Dermis blood vessel endothelial cell (primary cell): ENCODE measurements at regions not wholly inside any gene's neighbourhood (a gene's known extent, or its start where the extent isn't known, plus 50 kb on each side); places are given as distances from the start of the nearest gene placed in this dataset.

Experiments
- DNase-seq: peaks from one replicate; pipeline ENCODE4 v3.0.0; 2010

DNA sequence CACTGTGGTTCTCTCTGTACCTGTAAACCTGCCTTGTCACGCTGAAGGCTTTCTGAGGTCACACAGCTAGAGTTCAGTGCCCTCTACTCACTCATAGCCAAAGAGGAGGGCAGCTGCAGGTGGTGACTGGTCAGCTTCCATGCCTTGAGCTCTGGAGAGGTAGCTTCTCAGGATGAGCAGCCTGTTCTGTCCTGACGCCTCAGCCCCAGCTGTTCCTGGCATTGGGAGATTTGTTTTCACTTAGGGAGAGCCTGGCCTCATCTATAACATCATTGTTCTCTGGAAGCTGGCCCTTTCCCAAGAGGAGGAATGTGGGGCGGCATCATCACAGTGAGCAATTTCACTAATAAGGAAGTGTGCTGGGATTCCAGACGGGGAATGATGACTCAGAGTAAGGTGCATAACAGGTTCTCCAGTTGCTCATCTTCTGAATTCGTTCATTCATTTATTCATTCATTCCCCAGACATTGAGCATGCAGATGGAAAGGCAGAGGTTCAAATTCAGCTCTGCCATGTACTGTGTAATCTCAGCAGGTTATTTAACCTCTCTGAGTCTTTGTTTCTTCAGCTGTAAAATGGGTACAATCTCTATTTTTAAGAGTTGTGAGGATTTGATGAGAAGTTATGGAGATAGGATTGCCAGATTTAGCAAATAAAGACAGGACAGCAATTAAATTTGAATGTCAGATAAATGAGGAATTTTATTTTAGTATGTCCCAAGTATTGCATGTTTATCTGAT, 255.8 kb upstream of the CRY1 start:
- peak; percentile 72 for DNase-seq

DNA sequence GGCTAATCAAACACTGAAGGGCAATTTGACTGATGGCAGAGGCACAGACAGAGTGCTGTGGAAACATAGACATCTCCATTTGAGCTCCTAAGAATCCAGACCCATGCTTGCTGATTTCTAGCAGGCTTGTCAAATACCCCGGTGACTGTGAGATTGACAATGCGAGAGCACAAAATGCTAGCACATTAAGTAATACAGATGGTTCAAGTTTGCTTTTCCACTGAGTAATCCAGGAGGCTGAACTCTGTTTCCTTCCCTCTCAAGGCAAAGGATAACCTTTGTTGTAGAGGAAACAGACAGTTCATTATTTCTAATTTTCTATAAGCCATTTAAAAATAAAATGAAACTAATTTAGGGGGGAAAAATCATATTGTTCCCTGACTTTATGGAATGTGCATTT, 256.5 kb upstream of the CRY1 start:
- peak; percentile 23 for DNase-seq

DNA sequence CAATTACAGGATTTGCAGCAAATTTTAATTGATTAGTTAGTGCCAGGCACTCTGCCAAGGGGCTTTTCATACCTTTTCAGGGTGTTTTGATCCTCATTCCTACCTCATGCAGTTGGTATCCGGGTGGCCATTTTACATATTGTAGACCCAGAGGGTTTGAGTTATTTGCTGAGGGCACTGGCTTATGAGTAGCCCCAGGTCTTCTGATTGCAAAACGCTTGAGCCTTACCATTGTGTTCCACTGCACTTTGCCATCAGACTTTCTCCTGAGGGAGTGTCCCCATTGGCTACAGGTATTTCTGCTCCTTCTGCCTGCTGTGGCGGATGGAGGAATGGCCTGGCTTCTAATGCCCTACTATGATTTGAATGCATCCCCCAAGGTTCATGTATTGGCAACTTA, 257.8 kb upstream of the CRY1 start:
- no peak for DNase-seq

DNA sequence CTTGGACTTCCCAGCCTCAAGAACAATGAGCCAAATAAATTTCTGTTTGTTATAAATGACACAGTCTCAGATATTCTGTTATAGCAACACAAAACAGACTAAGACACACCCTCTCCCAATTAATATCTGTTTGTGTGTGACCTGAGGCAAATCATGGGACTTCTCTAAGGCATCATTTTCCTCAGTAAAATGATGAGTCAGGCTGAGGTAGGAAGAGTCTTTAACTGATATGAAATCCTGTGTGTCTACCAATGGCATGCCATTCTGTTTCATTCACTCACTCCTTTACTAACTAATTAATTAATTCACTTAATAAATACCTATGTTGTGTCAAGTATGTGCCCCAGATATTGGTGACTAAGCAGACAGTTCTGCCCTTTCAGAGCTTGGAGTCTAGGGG, 258.4 kb upstream of the CRY1 start:
- no peak for DNase-seq

- DNase-seq, result no peak
Observed at GRCh38 chr12:107352347-107353081, 259.2 kb upstream of the CRY1 start.

- no peak for DNase-seq
Observed at GRCh38 chr12:107353312-107353711, 260.0 kb upstream of the CRY1 start.

DNA sequence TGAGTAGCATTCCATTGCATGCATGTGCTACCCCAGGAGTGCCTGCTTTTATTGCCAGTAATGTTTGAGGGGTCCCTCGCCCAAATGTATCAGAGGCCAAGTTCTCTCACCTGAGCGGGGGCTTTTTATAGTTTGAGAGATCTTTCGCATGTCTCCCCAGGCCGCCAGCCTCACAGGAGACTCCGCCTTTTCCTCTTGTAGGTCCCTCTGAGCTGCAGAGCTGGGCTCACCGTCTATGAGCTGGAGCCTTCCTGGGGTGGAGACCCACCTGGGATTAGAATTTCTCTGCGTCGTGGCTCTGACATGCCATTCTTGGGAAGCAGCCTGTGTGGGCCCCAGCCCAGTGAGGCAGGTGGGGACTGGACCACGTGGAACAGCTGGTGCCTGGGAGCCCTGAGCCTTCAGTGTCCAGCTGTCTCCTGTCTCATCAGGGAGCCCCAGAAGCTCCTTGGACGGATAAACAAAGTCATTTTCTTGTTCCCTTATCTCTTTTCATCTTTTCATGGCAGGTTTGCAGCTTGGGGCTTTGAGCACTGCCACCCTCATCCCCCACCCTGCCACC, 261.7 kb upstream of the CRY1 start:
- DNase-seq, result no peak

DNA sequence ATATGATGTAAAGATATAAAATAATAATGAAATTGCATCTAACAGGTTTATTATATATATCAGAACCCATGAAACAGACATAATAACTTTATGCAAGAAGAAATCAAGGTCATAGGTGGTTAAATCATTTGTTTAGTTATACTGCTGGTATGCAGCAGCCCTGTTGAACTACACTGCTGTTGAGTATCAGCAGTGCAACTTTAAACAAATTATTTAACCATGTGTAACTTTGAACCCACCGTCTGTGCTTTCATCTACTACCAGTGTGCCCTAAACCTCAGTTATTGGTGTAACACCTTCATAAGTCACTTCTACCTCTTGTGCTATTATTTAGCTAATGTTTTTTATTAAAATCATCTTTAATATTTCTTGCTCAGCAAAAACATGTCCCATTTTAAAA, 262.3 kb upstream of the CRY1 start:
- no peak for DNase-seq

DNA sequence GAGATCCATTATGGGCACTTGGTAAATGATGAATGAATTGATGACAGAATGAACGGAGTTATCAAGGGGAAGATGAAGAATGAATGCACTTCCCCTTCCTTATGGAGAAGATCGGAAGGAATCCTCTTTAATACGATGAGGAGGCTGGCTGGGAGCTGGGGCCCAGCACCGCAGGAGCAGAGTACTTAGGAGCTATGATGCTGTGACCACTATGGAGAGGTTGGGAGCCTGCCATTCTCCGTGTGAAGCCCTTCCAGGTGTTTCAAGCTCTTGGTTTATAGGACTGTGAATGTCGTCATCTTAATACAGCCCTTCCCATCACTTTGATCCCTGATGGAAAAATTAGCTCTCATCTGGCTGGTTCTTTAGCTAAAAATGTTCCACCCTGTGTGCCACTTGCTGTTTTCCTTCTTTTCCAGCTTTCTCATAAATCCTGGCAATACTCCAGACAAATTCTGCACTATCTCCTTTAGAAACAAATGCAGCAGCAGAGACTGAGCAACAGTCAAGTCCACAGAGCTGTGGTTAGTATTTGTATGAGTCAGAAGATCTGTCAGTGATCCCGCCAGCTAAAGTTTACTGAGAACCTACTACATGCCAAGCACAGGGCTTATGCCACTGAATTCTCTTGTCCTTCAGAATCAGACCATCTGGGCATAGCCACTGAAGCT, 263.1 kb upstream of the CRY1 start:
- no peak for DNase-seq

- no peak for DNase-seq
Observed at GRCh38 chr12:107356937-107357295, 263.6 kb upstream of the CRY1 start.

DNA sequence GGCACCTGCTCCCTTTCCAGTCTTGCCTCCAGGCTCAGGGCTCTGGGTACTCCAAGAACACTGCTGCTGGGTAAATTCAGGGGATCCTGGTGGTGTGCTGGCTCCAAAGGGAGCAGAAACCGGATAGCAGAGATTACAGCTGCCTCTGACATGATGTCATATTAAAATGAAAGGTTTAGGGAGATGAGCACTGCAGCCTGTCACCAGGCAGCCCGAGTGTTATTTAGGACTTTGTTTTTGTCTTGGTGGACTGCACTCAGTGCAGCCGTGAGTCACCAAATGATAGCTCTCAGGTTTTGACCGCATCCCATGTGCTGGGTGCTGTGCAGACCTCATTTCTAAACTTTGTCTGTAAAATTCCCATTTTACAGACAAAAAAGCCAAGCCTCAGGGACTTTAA, 266.0 kb upstream of the CRY1 start:
- no peak for DNase-seq

GRCh38 chr12:107360033-107360432, 266.7 kb upstream of the CRY1 start:
- DNase-seq, result no peak

DNA sequence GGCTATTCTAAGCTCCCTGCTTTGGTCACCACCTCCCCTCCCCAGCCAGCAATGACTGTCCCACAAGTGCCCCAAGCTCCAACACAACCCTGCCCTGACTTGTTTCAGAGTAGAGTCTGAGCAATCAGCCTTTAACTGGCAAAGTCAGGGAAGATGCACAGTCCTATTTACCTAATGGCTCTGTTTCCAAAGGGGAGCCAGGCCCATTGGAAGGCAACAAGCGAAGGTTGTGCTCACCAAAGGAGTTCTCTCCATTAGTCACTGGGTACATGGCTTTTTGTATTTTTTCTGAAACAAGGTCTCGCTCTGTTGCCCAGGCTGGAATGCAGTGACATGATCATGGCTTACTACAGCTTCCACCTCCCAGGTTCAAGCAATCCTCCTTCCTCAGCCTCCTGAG, 267.1 kb upstream of the CRY1 start:
- DNase-seq, result no peak

- DNase-seq, result no peak
Observed at GRCh38 chr12:107361970-107362369, 268.6 kb upstream of the CRY1 start.

- no peak for DNase-seq
Observed at GRCh38 chr12:107362960-107363359, 269.6 kb upstream of the CRY1 start.

GRCh38 chr12:107364875-107365518, 271.6 kb upstream of the CRY1 start:
- no peak for DNase-seq

GRCh38 chr12:107365703-107366102, 272.4 kb upstream of the CRY1 start:
- DNase-seq, result no peak

DNA sequence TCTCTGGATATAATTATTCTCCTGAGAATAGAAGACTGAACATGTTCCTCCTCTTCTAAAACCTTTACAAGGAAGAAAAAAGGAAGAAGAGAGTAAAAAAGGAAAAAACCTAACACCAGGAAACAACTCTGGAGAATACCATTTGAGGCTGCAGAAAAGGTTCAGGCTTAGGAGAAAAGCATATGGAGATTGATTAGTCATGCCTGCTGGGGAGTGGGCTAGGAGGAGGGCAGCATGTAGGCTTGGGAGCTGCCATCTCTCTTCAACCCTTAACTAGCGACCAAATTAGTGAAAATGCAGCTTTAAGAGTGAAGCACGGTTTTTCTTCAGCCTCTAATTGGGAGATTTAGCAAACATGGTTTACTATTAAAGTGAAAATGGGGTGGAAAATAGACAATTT, 273.0 kb upstream of the CRY1 start:
- DNase-seq, result no peak

DNA sequence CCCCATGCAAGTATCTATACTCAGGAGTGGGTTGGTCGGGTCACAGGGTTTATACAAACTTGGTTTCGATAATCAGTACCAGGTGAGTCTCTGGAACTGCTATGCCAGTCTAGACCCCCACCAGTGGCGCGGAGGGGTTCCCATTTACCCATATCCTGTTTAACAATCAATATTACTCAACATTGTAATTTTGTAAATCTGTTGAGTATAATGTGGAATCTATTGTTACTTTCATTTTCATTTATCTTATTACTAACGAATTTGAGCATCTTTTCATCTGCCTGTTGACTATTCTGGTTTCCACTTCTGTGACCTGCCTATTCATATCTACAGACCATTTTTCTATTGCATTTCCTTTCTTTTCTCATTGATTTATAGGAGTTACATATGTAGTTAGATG, 275.2 kb upstream of the CRY1 start:
- no peak for DNase-seq

- DNase-seq, result no peak
Observed at GRCh38 chr12:107369006-107369405, 275.7 kb upstream of the CRY1 start.

DNA sequence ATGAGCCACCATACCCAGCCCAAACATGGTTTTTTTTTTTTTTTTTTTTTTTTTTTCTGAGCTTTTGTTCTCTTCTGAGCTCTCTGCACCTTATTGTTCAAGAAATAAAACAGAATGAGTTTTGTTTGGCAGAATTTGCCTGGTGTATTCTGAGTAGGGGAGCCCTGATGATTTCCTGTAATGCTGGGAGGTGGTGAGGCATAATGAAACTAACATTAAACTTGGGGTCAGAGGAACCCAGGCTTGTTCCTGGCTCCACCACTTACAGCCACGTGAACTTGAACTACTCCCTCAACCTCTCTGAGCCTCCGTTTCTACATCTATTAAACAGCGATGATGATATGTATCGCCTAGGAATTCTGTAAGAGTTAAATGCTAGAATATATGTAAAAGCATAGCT, 276.3 kb upstream of the CRY1 start:
- DNase-seq, result no peak

DNA sequence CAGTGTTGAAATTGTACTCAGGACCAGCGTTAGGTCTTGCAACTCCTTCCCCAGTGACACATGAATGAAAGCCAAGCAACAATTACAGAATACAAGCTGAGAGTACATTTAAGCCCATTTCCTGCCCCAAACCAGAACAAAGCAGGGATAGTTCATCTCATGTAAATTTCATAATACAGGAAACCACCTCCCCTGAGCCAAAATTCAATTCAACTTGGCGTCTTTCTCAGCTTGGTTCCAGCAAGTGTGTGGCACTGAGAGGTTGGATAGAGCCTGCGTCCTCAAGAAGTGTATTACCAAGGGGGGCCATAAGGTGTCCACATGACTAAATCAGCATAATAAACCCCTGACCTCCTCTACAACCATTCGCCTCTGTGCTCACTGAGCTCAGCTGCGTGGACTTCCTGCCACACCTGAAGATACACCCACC, 278.9 kb upstream of the CRY1 start:
- DNase-seq, result no peak

GRCh38 chr12:107373238-107373809, 280.0 kb upstream of the CRY1 start:
- DNase-seq, result no peak
